Calu3 (cell line): ENCODE measurements at regions not wholly inside any gene's neighbourhood (a gene's known extent, or its start where the extent isn't known, plus 50 kb on each side); places are given as distances from the start of the nearest gene placed in this dataset.

Source experiments
- BruUV-seq: library from RNA; stranded (reverse); fragments of 400-500 nt; replicated peaks from 2 replicates; lab custom pipeline; 2021; lab: Mats Ljungman, UMichigan
- CTCF ChIA-PET: fragments of 300-600 bp; sonication (Branson Sonifier 250); formaldehyde crosslinking; loops from one replicate; lab custom pipeline; 2022; ENCODE audit warnings: antibody characterized with exemption; lab: Charles Lee
- DNase-seq: peaks from one replicate; pipeline ENCODE4 v3.0.0; 2022
- H3K27ac Mint-ChIP-seq: one replicate; pipeline ENCODE4 v1.8.0; 2022; ENCODE audit warnings: mixed read lengths; ENCODE audit not compliant: unreplicated experiment
- H3K27me3 Mint-ChIP-seq: one replicate; pipeline ENCODE4 v1.8.0; 2022; ENCODE audit warnings: mixed read lengths; ENCODE audit not compliant: unreplicated experiment
- H3K36me3 Mint-ChIP-seq: one replicate; pipeline ENCODE4 v1.8.0; 2022; ENCODE audit warnings: mild to moderate bottlenecking, moderate library complexity, mixed read lengths; ENCODE audit not compliant: insufficient read depth, unreplicated experiment
- H3K4me1 Mint-ChIP-seq: one replicate; pipeline ENCODE4 v1.8.0; 2022; ENCODE audit warnings: mild to moderate bottlenecking, low read depth, mixed read lengths; ENCODE audit not compliant: unreplicated experiment
- H3K4me3 Mint-ChIP-seq: one replicate; pipeline ENCODE4 v1.8.0; 2022; ENCODE audit warnings: mild to moderate bottlenecking, low read depth, moderate library complexity, mixed read lengths; ENCODE audit not compliant: unreplicated experiment
- H3K9me3 Mint-ChIP-seq: one replicate; pipeline ENCODE4 v1.8.0; 2022; ENCODE audit warnings: low read depth, mixed read lengths; ENCODE audit not compliant: unreplicated experiment
- CTCF ChIP-seq: fragments of 200-600 bp; IDR thresholded peaks from one replicate; pipeline ENCODE4 v1.8.0; 2022; ENCODE audit warnings: antibody characterized with exemption; ENCODE audit not compliant: unreplicated experiment
- intact Hi-C: fragments of 100-400 bp; cut with micrococcal nuclease; formaldehyde crosslinking; loops from one replicate; pipeline ENCODE4 v1.10.0; 2022; ENCODE audit not compliant: unreplicated experiment

- H3K27ac Mint-ChIP-seq = no peak overlapping the region
- intact Hi-C loops = no loop called here
- no peak for TF ChIP-seq CTCF
- H3K9me3 Mint-ChIP-seq = peaks cover 2% of the 10 kb centered on the region
- no peaks in the 10 kb centered on the region for H3K4me1 Mint-ChIP-seq
- no peak overlapping the region for H3K4me3 Mint-ChIP-seq
- H3K36me3 Mint-ChIP-seq = no peaks in the 10 kb centered on the region
- no TSS peak for BruUV-seq
- no peaks in the 10 kb centered on the region for H3K27me3 Mint-ChIP-seq
- CTCF ChIA-PET = interaction anchor here (0.9 kb wide), 1 partner anchor 14 kb away, joined by 3 read pairs; no protein-coding TSS in a partner anchor
- DNase-seq = no peak
These were observed 75.1 kb downstream of the INHBA start for GRCh38 chr7:41627645-41628298.

GRCh38 chr7:41624818-41625217 lies 78.1 kb downstream of the INHBA start:
- intact Hi-C loops = no loop called here
- Mint-ChIP-seq H3K4me1 (peaks cover 15% of the 10 kb centered on the region), H3K27ac (no peak overlapping the region), H3K36me3 (no peaks in the 10 kb centered on the region), H3K27me3 (no peaks in the 10 kb centered on the region), H3K9me3 (no peaks in the 10 kb centered on the region), H3K4me3 (no peak overlapping the region)
- TF ChIP-seq CTCF = no peak
- CTCF ChIA-PET = no interaction called here
- no TSS peak for BruUV-seq
- no peak for DNase-seq

GRCh38 chr7:41621953-41622831 lies 80.7 kb downstream of the INHBA start:
- H3K27me3 Mint-ChIP-seq = no peaks in the 10 kb centered on the region
- intact Hi-C loops = no loop called here
- CTCF ChIA-PET = interaction anchor here (1.1 kb wide), 1 partner anchor 615 kb away, joined by 3 read pairs; no protein-coding TSS in a partner anchor
- no TSS peak for BruUV-seq
- no peaks in the 10 kb centered on the region for H3K36me3 Mint-ChIP-seq
- H3K27ac Mint-ChIP-seq = peak overlapping the region; percentile 58
- peak overlapping the region; percentile 12 for H3K4me3 Mint-ChIP-seq
- DNase-seq = no peak
- H3K4me1 Mint-ChIP-seq = peaks cover 15% of the 10 kb centered on the region
- H3K9me3 Mint-ChIP-seq = peaks cover 3% of the 10 kb centered on the region
- TF ChIP-seq CTCF = no peak

GRCh38 chr7:41617987-41618386 lies 84.9 kb downstream of the INHBA start:
- H3K4me3 Mint-ChIP-seq = no peak overlapping the region
- no peaks in the 10 kb centered on the region for H3K36me3 Mint-ChIP-seq
- intact Hi-C loops = no loop called here
- no TSS peak for BruUV-seq
- H3K9me3 Mint-ChIP-seq = peaks cover 3% of the 10 kb centered on the region
- TF ChIP-seq CTCF = no peak
- DNase-seq = no peak
- no peak overlapping the region for H3K27ac Mint-ChIP-seq
- CTCF ChIA-PET = no interaction called here
- no peaks in the 10 kb centered on the region for H3K27me3 Mint-ChIP-seq
- H3K4me1 Mint-ChIP-seq = peaks cover 17% of the 10 kb centered on the region
